B cell (primary cell): ENCODE measurements at regions not wholly inside any gene's neighbourhood (a gene's known extent, or its start where the extent isn't known, plus 50 kb on each side); places are given as distances from the start of the nearest gene placed in this dataset.

ENCODE experiments used
- CTCF ChIP-seq: fragments of 200-600 bp; IDR thresholded peaks from one replicate; pipeline ENCODE4 v1.8.0; 2022; ENCODE audit warnings: antibody characterized with exemption, mild to moderate bottlenecking
- EZH2 ChIP-seq: IDR thresholded peaks from 2 replicates; pipeline ENCODE4 v1.6.1; 2012; ENCODE audit warnings: borderline replicate concordance, low read depth, mild to moderate bottlenecking, moderate library complexity, low read length; ENCODE audit not compliant: insufficient read depth, poor library complexity, severe bottlenecking

GRCh38 chr5:40277161-40277906, 402.4 kb upstream of the PTGER4 start:
- TF ChIP-seq CTCF = no peak
- no peak for TF ChIP-seq EZH2
